ENCODE measurements at regions not wholly inside any gene's neighbourhood (a gene's known extent, or its start where the extent isn't known, plus 50 kb on each side); places are given as distances from the start of the nearest gene placed in this dataset.

DNA sequence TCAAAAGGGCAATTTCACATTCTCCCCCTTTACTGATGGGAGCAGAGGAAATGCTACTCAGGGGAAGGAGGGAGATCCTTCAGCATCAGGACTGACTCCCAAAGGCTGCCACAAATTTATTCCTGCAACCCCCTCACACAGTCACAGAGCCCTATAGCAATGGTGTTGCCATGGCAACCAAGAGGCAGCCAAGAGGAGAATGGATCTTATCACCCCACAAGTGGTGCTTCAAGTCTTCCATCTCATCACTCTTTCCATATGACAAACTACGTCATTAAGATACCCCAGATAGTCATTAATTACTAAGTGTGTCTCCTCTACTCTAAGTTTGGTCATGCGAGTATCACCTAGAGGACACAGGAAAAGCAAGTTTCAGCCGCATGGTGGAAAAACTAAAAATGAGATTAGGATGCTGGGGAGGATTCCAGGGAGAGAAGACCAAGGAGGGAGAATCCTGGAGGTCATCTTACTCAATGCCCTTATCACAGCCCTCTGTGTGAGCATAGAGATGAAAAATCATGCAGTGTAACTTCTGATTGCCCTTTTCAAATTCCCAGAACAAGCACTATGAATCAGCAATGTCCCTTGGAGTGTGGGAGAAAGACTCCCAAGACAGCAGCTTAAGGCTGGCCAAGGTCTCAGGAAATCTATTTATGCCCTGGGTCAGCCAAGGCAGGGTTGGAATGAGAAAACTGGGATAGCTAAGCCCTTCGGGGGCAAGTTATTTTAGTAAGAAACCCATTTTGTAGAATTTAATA is 885.7 kb upstream of the KLHL29 start:
- DNase-seq (ENCODE audit: low spot score), result no peak
- intact Hi-C loops (cut with DNase I), result no loop called here

DNA sequence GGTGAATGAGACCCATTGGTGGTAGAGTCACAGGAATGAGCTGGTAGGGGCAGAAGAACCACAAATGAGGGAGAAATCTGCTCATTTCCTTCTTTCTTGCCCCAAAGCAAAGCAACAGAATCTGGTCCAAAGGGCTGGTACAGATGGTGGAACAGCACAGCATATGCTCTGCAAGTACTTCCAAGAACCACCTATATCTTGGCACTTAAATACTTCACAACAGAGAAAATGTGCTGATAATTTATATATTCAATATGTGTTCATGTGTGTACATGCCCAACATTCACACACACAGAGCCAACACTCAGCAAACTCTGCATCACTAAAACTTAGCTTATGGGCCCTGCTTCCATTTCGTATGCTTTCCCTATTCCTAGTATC is 884.4 kb upstream of the KLHL29 start:
- intact Hi-C loops (cut with DNase I), result no loop called here
- DNase-seq (ENCODE audit: low spot score), result no peak

DNA sequence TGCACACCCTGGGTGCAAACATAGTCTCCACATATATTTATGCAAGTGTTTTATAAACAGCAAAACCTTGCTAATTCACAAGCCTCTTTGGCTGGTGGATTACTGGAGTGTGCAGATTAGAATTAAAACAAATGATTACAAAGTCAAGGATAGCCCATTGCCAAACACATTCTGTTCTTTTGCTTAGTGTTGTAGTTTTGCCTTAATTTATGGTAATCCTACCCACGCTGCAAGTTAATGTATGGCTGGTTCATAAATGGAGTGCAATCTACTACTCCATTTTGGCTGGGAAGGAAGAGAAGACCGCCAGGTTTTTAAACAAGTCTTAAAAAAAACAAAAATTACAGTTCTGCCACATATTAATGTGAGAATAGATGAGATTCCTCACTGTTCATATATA is 883.1 kb upstream of the KLHL29 start:
- intact Hi-C loops (cut with DNase I), result no loop called here
- DNase-seq (ENCODE audit: low spot score), result no peak

DNA sequence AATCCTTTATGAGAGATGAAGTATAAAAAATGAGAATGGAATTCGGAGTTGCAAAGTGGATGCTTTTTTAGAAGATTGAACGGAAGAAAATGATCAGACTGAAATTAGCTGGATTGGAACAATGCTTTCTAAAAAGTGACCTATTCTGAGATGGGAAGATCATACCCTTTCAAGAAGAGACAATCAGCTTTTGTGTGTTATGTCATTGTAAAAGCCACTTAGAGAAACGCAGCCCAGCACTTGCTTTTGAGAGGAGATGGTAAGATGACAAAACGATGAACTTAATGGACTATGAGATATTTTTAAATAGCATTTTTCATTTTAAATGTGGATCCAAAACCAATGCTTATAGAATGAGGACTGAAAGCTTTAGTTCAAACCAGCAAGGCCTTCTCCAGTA is 871.4 kb upstream of the KLHL29 start:
- intact Hi-C loops (cut with DNase I), result no loop called here
- DNase-seq (ENCODE audit: low spot score), result no peak

DNA sequence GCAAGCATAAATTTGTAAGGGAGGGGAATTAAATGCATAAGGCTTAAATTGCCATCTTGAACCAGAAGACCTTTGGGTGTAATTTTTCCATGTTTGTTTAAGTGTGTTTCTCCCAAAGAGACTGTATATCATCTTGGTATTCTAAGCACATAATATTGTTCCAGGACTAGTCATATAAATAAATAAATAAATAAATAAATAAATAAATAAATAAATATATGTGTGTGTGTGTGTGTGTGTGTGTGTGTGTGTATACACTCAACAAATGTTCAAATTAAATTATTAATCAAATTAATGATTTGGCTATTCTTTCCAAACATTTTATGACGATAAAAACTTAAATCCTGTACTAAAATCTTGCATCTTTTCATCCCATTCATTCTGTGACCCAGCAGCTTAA is 867.8 kb upstream of the KLHL29 start:
- intact Hi-C loops (cut with DNase I), result no loop called here
- no peak for DNase-seq (ENCODE audit: low spot score)

DNA sequence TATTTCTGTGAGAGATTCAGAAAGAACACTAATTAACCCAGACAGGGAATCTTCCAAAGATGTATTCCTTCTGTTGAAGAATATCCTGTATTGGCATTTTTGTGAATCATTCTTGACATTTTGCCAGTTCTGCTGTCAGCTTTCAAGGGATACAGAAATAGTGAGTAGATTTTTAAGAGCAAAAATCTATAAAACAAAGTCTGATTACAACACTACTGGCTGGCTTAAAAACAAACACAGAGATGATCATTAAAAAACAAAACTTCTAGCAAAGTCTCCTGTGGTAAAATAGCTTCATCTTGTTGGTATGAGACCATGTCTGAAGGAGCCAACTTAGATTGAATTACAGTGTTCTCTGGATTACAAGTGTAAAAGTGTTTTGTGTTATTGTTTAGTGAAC is 866.3 kb upstream of the KLHL29 start:
- intact Hi-C loops (cut with DNase I), result no loop called here
- no peak for DNase-seq (ENCODE audit: low spot score)

DNA sequence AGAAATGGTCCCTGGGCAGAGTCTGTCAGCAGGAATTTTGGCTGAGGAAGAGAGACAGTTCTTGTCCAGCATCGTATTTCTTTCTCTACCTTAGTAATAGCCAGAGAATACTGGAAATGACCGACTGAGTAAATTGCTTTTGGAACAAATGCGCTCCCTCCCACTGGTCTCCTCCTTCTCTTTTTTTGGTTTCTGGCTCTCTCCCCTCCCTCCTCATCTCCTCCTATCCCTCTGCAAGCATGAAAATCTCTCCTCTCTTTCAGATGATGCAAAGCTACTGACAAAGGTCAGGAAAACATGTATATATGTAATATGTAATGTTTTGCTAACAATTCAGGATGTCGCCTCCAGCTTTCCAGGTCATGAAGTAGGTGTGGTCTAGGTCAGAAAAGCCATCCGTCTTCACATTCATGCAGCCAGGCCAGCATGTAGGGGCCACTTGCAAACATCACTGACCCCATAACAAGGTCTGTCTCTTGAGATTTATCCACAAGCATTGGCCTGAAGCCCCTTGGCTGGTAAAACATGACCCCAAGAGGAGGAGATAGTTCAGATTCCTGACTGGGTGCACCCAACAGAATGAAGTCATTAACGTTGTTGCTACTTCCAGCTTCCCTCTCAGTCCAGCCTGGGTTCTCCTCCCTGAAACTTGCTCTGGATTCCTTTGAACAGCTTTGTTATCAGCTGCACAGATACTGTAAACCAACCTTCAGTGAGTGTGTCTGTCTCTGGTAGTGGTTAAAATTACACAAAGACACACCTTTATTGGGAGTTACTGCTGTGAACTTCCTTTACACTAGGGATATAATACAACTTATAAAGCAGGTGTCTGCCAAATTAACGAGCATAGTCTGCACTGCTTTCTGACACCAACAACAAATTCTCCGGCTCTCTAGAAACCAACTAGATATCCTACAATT is 864.4 kb upstream of the KLHL29 start:
- peak; percentile 70 for DNase-seq (ENCODE audit: low spot score)
- intact Hi-C loops (cut with DNase I), result no loop called here

DNA sequence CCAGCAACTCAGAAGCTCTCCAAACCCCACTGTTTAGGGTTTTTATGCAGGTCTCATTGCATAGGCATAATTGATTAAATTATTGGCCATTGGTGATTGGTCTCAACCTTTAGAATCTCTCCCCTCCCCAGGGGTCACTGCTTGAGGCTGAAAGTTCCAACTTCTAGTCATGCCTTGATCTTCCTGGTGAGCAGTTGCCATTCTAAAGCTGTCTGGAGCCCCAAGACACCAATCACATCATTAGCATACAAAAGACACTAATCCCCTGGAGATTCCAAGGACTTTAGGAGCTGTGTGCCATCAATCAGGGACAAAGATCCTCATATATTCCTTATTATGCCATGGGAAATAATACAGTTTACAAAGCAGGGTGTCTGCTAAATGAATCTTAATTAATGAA is 863.4 kb upstream of the KLHL29 start:
- intact Hi-C loops (cut with DNase I), result no loop called here
- no peak for DNase-seq (ENCODE audit: low spot score)

DNA sequence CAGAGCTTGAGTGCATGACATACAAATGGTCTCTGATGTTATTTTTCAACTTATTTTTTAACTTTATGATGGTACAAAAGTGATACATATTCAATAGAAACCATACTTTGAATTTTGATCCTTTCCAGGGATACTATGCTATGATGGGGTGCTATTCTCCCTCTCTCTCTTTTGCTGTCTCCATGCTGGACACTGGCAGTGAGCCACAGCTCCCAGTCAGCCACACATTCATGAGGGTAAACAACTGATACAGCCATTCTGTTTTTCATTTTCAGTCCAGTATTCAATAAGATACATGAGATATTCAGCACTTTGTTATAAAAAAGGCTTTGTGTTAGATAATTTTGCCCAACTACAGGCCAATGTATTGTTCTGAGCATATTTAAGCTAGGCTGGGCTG is 859.3 kb upstream of the KLHL29 start:
- DNase-seq (ENCODE audit: low spot score), result no peak
- intact Hi-C loops (cut with DNase I), result no loop called here

DNA sequence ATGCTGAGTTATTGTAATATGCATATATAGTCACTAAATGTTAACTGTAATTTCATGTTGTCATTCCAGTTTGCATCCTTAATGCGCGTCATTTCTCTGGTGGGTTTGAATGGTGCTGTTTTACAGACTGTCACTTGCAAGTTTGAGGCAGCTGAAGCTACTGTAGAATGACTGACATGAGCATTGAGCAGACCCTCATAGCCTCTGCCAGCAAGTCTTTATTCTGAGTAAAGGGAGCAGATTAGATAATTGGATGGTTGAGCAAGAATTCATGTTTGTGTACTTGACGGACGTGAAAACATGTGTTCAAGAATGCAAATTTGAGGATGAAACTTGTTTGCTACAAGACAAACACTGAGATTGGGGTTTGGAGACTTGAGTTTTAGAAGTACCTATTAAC is 854.8 kb upstream of the KLHL29 start:
- intact Hi-C loops (cut with DNase I), result no loop called here

DNA sequence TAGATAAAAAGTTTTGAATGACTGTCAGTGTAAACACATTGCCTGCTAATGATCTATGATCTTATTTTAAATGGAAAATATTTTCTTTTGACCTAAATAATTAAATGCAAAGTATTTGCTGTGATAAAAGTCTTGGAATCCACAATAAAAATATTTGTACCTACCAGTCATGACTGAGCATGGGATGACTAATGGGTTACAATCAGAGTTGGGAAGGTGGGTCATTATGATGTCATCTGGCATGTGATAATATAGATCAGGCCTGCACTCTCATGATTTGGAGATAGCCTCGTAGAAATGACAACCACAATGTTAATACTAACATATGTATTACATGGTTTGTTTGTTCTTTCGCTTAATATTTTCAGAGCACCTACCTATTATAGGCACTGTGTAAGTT is 848.8 kb upstream of the KLHL29 start:
- no peak for DNase-seq (ENCODE audit: low spot score)
- intact Hi-C loops (cut with DNase I), result loop anchor here in 1 of 2 donors (5.0 kb wide), 1 partner anchor 154 kb away; no protein-coding TSS in a partner anchor

More for the DNA sequence above, 854.8 kb upstream of the KLHL29 start:
- DNase-seq (ENCODE audit: low spot score), result no peak

DNA sequence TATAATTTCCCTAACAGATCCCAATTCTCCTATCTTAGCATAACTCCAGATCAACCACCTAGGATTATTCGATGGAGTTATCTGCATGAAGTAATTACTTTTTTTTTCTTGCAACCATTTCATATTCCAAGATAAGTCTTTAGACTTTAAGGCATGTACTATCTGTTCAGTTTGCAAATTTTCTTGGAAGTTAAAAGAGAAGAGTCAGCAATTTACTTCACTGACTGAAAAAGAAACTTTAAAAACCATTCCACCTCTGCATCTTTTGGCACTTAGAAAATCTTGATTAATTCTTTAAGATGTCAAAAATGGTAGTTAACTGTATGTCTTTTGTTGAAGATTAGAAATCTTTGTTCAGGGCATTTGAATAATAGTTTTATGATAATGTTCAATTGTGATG is 830.5 kb upstream of the KLHL29 start:
- intact Hi-C loops (cut with DNase I), result no loop called here
- DNase-seq (ENCODE audit: low spot score), result no peak

DNA sequence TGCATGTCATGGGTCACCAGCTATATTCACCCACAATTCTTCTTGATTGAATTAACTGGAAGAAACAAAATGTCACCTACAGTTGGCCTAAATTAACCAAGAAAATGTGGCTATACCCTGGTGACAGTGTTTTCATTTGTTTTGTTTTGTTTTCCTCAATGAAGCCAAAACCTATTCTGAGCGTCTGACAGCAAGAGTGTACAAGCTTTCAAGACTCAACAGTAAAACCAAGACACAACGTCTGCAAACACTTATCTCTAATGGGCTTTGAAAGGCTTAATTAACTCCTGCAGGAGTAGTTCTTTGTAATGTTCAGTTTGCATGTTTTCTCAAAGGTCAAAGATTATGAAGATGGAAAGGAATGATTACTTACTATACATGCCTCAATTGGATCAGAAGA is 827.6 kb upstream of the KLHL29 start:
- intact Hi-C loops (cut with DNase I), result no loop called here
- no peak for DNase-seq (ENCODE audit: low spot score)

DNA sequence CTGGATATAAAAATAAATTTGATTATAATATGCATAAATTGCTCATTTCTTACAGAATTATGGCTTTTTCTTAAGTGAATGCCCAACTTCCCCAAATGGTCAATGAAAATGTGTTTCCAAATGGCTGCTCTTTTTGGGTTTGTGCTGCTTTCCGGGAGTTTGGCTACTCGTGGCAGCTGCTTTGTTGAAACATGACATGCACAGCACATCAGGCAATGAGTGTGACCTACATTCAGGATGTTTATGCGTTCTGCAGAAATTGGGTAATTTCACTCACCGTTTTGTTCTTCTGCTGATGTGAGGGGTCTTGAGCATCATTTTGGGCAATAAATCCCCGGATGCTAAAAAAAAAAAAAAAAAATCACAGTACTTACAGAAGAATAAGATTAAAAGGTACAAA is 825.0 kb upstream of the KLHL29 start:
- intact Hi-C loops (cut with DNase I), result no loop called here
- DNase-seq (ENCODE audit: low spot score), result no peak

DNA sequence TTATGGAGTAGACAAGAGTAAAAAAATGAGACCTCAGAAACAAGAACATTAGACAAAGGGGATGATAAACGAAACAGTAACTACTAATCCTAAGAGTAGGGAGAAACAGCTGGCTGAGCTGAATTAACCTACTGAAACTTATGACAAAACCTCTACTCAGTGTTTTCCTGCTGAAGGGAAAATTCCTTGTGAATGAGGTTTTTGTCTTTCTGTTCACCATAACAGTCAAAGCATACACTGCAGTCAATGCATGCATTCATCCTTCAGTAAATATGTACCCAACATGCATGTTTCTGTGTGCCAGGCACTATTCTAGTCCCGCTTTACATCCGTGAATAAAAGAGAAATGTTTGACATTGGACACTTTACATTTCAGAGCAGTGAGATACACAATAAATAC is 805.6 kb upstream of the KLHL29 start:
- DNase-seq (ENCODE audit: low spot score), result no peak
- intact Hi-C loops (cut with DNase I), result no loop called here

DNA sequence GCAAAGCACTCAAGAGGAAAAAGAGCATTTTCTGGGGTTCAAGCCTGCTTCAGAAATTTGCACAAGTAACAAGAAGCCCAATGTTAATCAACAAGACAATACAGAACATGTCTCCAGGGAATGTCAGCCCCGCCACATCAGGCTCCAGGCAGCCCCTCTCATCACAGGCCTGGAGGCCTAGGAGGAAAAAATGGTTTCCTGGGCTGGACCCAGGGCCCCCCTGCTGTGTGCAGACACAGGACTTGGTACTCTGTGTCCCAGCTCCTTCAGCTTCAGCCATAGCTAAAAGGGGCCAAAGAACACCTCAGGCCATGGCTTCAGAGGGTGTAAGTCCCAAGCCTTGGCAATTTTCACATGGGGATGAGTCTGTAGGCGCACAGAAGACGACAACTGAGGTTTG is 802.9 kb upstream of the KLHL29 start:
- intact Hi-C loops (cut with DNase I), result no loop called here
- no peak for DNase-seq (ENCODE audit: low spot score)

DNA sequence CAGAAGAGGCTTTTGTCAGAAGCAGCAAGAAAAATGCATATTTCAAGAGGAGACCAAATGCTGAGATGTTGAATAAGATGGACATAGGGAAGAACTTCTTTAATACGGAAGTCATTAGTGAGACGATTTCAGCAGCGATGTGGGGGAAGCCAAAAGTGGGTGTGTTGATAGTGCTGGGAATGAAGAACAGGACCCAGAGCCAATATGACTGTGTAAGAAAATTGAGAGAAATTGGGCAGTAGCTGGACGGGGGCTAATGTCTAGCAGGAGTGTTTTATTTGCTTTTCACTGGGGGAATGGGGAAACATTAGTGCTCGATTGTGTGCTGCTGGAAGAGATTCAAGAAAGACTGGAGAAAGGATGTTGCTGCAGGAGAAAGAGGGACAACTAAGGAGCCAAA is 788.7 kb upstream of the KLHL29 start:
- DNase-seq (ENCODE audit: low spot score), result no peak
- intact Hi-C loops (cut with DNase I), result no loop called here

DNA sequence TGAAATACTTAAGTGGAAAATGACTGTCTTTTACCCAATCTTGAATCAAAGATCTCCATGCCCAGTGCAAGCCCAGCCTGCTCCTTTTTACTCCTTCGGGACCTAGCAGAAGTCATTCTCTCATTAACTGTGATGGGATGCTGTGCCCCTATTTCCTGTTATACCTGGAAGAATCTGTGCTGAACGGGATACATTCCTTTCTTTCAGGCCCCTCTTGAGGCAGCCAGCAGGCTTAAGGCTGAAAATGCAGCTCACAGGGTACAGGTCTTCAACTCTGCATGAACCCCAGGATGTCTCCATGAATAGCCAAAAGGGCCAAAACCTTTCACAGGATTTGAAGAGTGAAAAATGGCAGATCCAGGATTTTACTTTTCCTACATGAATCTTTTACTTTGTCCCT is 784.8 kb upstream of the KLHL29 start:
- intact Hi-C loops (cut with DNase I), result no loop called here
- no peak for DNase-seq (ENCODE audit: low spot score)

DNA sequence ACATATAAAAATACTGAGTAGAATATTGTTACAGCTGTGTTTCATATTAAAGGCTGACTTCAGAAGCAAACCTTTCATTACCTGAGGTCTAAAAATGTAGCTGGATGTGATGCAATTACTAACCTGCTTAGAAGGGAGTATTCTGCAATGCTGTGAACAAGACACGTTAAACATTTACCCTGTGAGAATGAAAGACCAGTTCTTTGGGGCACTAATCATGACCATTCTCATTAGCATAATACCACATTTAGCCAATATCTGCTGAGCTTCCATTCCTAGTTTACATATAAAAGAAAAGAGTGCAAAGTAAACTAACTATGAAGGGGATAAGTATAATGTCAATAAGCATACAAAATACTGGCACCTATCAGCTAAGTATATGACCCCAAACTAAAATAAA is 784.0 kb upstream of the KLHL29 start:
- intact Hi-C loops (cut with DNase I), result no loop called here
- no peak for DNase-seq (ENCODE audit: low spot score)

DNA sequence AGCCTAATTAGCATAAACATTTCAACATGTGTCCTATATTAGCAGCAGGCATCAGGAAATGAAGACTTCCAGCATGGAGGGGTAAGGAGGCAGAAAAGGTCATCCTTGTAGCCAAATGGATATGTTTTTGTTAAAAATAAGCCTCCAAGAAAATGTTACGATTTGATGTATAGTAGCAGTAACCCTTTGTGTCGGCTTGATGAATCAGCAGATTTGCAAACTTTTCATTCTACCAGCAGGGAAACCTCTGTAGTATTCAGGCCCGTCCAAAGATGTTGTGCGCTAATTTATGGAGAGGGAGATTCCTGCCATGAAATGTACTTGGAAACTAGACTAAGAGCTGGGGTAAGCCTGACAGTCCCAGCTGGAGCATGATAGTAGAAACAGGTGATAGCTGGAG is 780.8 kb upstream of the KLHL29 start:
- intact Hi-C loops (cut with DNase I), result no loop called here

DNA sequence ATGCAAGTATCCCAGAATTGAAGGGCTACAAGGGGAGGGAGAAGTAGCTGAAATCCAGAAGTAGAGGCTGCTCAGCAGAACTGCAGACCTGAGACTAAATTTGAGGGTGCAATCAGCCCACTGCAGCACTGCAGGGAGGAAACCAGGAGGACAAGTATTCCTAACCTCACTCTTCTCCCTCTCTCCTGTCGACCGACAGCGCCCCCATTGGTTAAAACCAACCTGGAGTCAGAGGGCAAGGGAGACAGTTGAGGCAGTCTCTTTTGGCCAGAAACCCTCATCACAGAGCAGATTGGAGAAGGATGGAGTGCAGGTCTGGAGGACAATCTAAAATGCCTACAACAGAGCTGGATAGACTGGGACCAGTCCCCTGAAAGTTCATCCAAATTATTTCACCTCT is 768.9 kb upstream of the KLHL29 start:
- DNase-seq (ENCODE audit: low spot score), result no peak
- intact Hi-C loops (cut with DNase I), result no loop called here

More for the DNA sequence above, 780.8 kb upstream of the KLHL29 start:
- no peak for DNase-seq (ENCODE audit: low spot score)
